AG09309 (cell line): ENCODE measurements at regions not wholly inside any gene's neighbourhood (a gene's known extent, or its start where the extent isn't known, plus 50 kb on each side); places are given as distances from the start of the nearest gene placed in this dataset.

Experiments used
- DNase-seq: peaks from one replicate; pipeline ENCODE4 v3.0.0-alpha.2; 2010; ENCODE audit warnings: low read depth
- H3K4me3 ChIP-seq: 2 replicates; pipeline ENCODE4 v1.5.1; 2011; ENCODE audit warnings: mild to moderate bottlenecking, low read depth, low read length, moderate library complexity; ENCODE audit not compliant: control insufficient read depth
- CTCF ChIP-seq: IDR thresholded peaks from 2 replicates; pipeline ENCODE4 v1.5.1; 2011; ENCODE audit warnings: mild to moderate bottlenecking, low read depth, low read length, inconsistent platforms; ENCODE audit not compliant: insufficient read depth, control insufficient read depth; ENCODE audit errors: missing control alignments

- TF ChIP-seq CTCF = no peak
- DNase-seq = no peak
- no peak overlapping the region for H3K4me3 ChIP-seq
Measured at GRCh38 chr4:115678425-115678941, 565.1 kb upstream of the NDST4 start.

GRCh38 chr4:115675719-115676118 is 562.3 kb upstream of the NDST4 start:
- H3K4me3 ChIP-seq = no peak overlapping the region
- TF ChIP-seq CTCF = no peak
- DNase-seq = no peak

GRCh38 chr4:115674485-115674884 is 561.1 kb upstream of the NDST4 start:
- no peak for TF ChIP-seq CTCF
- no peak for DNase-seq
- no peak overlapping the region for H3K4me3 ChIP-seq

- no peak for DNase-seq
- no peak for TF ChIP-seq CTCF
- H3K4me3 ChIP-seq = no peak overlapping the region
Measured at GRCh38 chr4:115671581-115671980, 558.2 kb upstream of the NDST4 start.

GRCh38 chr4:115670930-115671329 is 557.5 kb upstream of the NDST4 start:
- no peak for DNase-seq
- TF ChIP-seq CTCF = no peak
- H3K4me3 ChIP-seq = no peak overlapping the region

- TF ChIP-seq CTCF = no peak
- DNase-seq = no peak
- no peak overlapping the region for H3K4me3 ChIP-seq
Measured at GRCh38 chr4:115668396-115668795, 555.0 kb upstream of the NDST4 start.

- DNase-seq = no peak
- no peak for TF ChIP-seq CTCF
- no peak overlapping the region for H3K4me3 ChIP-seq
Measured at GRCh38 chr4:115664285-115664684, 550.9 kb upstream of the NDST4 start.
